ENCODE measurements at regions not wholly inside any gene's neighbourhood (a gene's known extent, or its start where the extent isn't known, plus 50 kb on each side); places are given as distances from the start of the nearest gene placed in this dataset.

DNA sequence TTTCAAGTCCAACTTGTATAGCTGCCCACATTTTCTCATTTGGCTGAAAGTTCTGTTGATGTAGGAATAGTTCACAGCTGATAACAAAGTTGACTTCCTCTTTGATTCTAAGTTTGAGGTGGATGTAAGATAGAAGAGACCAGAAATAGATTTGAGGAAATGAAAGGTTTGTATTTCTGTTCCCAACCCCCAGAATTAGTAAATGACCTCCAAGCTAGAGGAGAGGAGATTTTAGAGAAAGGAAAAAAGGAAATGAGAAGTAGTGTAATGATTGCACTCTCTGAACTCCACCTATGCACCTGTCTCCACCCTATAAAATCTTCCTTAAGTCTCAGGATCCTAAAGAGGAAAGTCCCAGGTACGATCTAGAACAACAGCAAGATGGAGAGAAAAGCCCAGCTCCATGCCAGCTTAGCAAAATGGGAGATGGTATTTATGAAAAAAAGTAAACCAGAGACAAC is 130.4 kb upstream of the POC5 start:
- Histone ChIP-seq H2AFZ (ENCODE audit: low read length) (no peak overlapping the region), H4K91ac (replicated peaks; ENCODE audit: insufficient read length, low read length) (no peak overlapping the region), H2BK5ac (ENCODE audit: low read depth, low read length) (no peak overlapping the region), H2BK120ac (replicated peaks; ENCODE audit: low read depth, low read length) (no peak overlapping the region), H3K4ac (replicated peaks; ENCODE audit: insufficient read length, low read depth, low read length) (no peak overlapping the region), H3K36me3 (ENCODE audit: control insufficient read depth in 2 of 4, insufficient read depth in 4 of 4, low read length in 3 of 4) (no peaks in the 10 kb centered on the region), H3K4me1 (replicated peaks in 1 of 4; ENCODE audit: control insufficient read depth in 3 of 4, insufficient read depth in 4 of 4, low read length in 3 of 4) (no peaks in the 10 kb centered on the region), H2AK5ac (ENCODE audit: low read depth, low read length) (no peak overlapping the region), H3K4me2 (ENCODE audit: insufficient read depth in 1 of 2, low read depth in 2 of 2, low read length in 2 of 2) (no peak overlapping the region), H3K18ac (ENCODE audit: extremely low read depth, low read length) (no peak overlapping the region), H3K56ac (replicated peaks; ENCODE audit: insufficient read length, low read depth, low read length) (no peak overlapping the region), H4K20me1 (replicated peaks in 1 of 2; ENCODE audit: control insufficient read depth in 1 of 2, insufficient read depth in 2 of 2, low read length in 2 of 2) (no peaks in the 10 kb centered on the region), H2BK15ac (ENCODE audit: low read length) (no peak overlapping the region), H3K23ac (ENCODE audit: insufficient read length) (no peak overlapping the region), H3K79me2 (ENCODE audit: control insufficient read depth in 1 of 2, insufficient read depth in 2 of 2, low read length in 2 of 2) (no peaks in the 10 kb centered on the region), H3K9me3 (ENCODE audit: insufficient read depth in 2 of 2, low read depth in 1 of 2, low read length in 1 of 2) (peaks cover 0 to 3% of the 10 kb centered on the region in 2 experiments; a peak in 1 of 4 replicates), H3K9ac (replicated peaks in 1 of 4; ENCODE audit: extremely low read depth in 1 of 4, low read depth in 3 of 4, low read length in 3 of 4) (no peak overlapping the region), H3K27me3 (replicated peaks in 1 of 4; ENCODE audit: control insufficient read depth in 3 of 4, extremely low read depth in 1 of 4, insufficient read depth in 3 of 4, low read length in 3 of 4) (no peaks in the 10 kb centered on the region), H3K79me1 (ENCODE audit: low read depth, low read length) (no peaks in the 10 kb centered on the region), H3K14ac (ENCODE audit: insufficient read length) (no peak overlapping the region), H4K5ac (ENCODE audit: insufficient read length, low read depth, low read length) (no peak overlapping the region), H3K4me3 (ENCODE audit: extremely low read depth in 1 of 4, insufficient read depth in 2 of 4, low read depth in 3 of 4, low read length in 4 of 4) (no peak overlapping the region), H3K27ac (ENCODE audit: low read depth, low read length) (no peak overlapping the region), H4K8ac (ENCODE audit: extremely low read depth, insufficient read depth, low read length) (no peak overlapping the region), H2BK12ac (ENCODE audit: low read depth, low read length) (no peak overlapping the region), H2BK20ac (ENCODE audit: low read length) (no peak overlapping the region), H3K23me2 (ENCODE audit: low read depth, low read length) (no peaks in the 10 kb centered on the region)
- ChIA-PET CTCF (ENCODE audit: partially characterized antibody) (interaction anchor here (0.8 kb wide), 1 partner anchor 38 kb away, joined by 5 read pairs; no protein-coding TSS in a partner anchor), POLR2A (ENCODE audit: partially characterized antibody) (no interaction called here)
- no peak for FAIRE-seq
- TF ChIP-seq HDAC2 (IDR thresholded peaks at IDR 0.05; ENCODE audit: borderline replicate concordance in 1 of 2, low read depth in 2 of 2, low read length in 2 of 2) (no peak), TCF12 (IDR thresholded peaks at IDR 0.05; ENCODE audit: low read depth, low read length) (no peak), RXRA (IDR thresholded peaks at IDR 0.05; ENCODE audit: insufficient read depth, low read depth, low read length) (no peak)
- DNase-seq (ENCODE audit: low read depth in 1 of 2, low spot score in 2 of 2), result no peak
- WGBS, 2 experiments (ENCODE audit: extremely low coverage in 1 of 2, insufficient coverage in 1 of 2, insufficient read length in 1 of 2, insufficient replicate concordance in 2 of 2, low coverage in 1 of 2, low lambda C conversion rate in 2 of 2, missing lambda C conversion rate in 1 of 2), result 91% methylated on average over 1 of the region's 1 CpG; no CpG with 5 or more reads in 1 of the 2 experiments

Data from H1 (cell line).